ENCODE measurements at regions not wholly inside any gene's neighbourhood (a gene's known extent, or its start where the extent isn't known, plus 50 kb on each side); places are given as distances from the start of the nearest gene placed in this dataset.

GRCh38 chr3:1551741-1552140, 458.9 kb downstream of the CNTN6 start:
- DNase-seq = no peak

DNA sequence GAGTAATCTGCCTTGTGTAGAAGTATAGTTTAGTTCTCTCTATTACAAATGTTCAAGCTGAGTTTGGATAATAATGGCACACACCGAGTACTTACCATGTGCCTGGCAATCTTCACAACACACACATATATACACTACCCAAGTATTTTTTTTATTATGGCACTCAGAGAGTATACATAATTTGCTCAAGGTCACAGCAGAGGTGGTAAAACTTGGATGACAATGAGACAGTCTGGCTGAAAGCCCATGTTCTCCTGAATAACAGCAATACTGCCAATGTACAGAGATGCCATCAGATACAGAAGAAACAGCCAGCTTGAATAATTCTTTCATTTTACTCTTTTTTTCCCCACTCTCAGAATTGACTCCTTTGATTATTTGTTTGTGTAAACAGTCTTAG, 460.0 kb downstream of the CNTN6 start:
- no peak for DNase-seq

DNA sequence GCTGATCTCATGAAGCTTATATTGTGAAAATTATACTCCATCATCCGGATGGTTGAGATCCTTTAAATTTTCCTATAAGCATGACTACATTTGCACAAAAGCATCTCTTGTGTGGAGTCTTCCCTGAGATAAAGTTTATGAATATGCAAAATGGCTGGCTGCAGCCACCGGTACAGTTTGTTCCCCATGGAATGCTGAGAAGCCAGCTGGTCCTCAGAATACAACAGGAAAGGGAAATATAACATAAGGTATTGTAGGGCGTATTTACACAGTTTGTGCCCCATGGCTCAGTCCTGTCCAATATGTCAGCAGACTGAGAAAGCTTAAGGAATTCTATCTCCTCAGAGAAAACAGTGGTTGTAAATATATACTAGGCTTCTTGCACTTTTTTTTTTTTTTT, 468.6 kb downstream of the CNTN6 start:
- no peak for DNase-seq

DNA sequence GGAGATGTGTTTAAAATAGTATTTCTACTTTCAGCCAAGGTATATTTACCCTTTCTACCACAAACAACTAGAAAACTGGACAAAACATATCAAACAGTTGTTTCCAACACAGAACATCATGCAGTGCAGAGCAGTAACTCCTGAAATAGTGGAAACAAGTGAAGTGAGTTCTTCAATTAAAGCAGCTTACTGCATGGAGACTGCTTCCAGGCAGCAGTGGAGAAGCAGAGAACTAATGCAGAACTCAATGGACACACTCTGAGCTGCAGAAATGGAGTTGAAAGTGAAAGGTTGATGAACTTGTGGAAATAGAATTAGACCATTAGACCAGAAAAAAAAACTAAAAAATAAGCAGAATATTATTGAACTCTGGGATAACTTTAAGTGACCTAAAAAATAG, 478.9 kb downstream of the CNTN6 start:
- DNase-seq = no peak

- no peak for DNase-seq
Measured at GRCh38 chr3:1576047-1576446, 483.2 kb downstream of the CNTN6 start.

DNA sequence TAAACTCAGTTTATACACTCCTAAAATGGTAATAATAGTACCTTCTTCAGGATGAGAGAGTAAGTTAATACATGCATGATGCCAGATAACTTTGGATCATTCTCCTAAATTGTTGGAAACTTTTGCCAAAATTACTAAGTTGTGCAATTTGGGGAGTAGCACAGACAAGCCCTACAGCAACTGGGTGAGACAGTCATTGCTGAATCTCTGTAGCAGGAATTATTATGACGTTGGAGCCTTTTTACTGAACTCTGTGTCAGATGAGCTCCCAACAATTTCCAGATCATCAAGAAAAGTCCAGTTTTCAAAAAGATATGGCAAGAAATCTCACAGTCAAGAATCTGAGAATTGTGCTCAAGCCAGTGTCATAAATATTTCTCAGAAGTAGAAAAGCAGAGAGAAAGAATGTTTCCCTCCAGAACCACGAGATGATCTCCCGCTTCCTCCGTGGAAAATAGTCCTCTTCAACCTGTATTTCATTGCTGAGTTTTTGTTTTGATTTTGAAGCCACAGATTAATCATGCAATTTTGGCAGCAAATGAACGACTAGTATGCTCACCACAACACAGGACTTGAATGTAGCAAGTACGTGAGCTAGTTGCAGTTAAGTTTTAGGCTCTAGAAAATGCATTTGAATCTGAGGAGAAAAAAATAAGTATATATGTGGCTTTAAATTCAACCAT, 485.4 kb downstream of the CNTN6 start:
- peak in 1 of 2 donors; percentile 7 for DNase-seq

GRCh38 chr3:1583044-1583443, 490.2 kb downstream of the CNTN6 start:
- no peak for DNase-seq

DNA sequence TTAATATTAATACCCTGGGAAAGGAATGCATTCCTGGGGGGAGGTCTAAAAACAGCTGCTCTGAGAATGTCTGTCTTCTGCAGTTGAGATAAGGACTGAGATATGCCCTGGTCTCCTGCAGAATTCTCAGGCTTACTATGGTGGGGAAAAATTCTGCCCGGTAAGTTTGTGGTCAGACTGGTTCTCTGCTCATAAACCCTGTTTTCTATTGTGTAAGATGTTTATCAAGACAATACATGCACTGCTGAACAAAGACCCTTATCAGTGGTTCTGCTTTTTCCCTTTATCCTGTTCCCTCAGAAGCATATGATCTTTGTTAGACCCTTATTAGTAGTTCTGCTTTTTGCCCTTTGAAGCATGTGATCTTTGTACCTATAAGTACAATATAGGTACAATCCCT, 494.6 kb downstream of the CNTN6 start:
- no peak for DNase-seq

- no peak for DNase-seq
Measured at GRCh38 chr3:1591327-1592028, 498.7 kb downstream of the CNTN6 start.

DNA sequence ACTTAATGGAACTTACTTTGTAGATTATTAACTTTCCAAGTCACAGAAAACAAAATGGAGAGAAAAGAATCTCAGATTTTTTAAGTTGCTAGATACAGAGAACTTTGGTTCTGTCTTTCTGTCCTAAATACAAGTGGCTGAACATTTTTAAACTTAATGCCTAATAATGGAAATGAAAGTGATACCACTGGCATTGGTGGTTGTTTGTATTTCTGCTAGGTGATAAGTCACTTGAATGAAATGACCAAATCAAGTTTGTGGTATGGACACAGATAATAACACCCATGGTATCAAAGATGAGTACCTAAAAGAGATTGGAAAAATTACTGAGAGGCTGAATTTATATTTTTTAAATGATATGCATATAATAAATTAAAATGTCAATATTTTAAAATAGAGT, 502.1 kb downstream of the CNTN6 start:
- no peak for DNase-seq

- DNase-seq = no peak
Measured at GRCh38 chr3:1600206-1600605, 498.5 kb upstream of the CNTN4 start.

DNA sequence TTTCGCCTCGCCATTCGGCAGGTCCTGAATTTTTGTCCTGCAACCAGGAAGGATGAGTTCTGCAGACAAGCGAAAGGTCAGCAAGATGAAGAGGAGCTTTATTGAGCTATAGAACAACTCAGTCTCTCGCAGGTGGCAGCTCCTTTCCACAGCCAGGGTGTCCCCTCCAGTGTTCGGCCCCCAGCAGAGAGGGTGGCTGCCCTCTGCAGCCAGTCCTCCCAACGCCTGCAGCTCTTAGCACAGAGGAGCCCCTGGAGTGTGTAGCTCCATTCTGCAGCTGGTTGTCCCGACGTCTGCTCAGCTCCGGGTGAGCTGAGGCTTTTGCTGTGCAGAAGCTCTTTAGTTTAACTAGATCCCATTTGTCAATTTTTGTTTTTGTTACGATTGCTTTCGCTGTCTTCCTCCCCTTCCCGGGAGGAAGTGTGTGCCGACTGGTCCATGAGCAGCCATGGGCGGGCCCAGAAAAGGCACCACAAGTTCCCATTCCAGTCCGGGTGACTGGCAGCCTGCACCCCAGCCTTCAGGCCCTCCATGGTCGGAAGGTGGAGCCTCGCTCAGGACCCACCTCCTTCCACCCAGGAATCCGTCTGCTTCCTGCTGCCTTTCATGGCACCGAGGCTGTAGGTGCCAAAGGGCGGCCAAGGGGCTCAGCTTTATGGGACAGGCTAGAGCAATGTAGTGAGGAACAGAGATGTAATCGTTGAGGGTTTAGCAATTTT, 497.8 kb upstream of the CNTN4 start:
- no peak for DNase-seq

- DNase-seq = no peak
Measured at GRCh38 chr3:1609416-1609815, 489.2 kb upstream of the CNTN4 start.

GRCh38 chr3:1611824-1612223, 486.8 kb upstream of the CNTN4 start:
- DNase-seq = no peak

- no peak for DNase-seq
Measured at GRCh38 chr3:1613962-1614361, 484.7 kb upstream of the CNTN4 start.

DNA sequence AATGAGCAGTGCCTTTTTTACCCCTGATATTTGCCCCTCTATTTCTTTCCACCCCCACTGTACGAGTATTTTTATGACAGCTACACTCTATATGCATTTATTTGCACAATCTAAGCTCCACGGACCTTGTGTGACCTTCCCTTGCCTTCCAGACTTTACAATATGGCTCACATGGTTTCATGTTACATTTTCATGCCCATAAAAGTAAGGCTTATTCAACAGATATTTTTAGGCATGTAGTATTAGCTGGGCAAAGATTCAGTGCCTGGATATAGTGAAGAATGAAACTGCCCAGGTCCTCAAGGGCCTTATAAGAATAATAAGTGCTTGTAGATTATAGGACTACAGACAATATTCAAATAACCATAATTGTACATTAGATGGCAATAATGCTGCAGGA, 481.9 kb upstream of the CNTN4 start:
- DNase-seq = no peak

- DNase-seq = no peak
Measured at GRCh38 chr3:1623896-1624295, 474.8 kb upstream of the CNTN4 start.

DNA sequence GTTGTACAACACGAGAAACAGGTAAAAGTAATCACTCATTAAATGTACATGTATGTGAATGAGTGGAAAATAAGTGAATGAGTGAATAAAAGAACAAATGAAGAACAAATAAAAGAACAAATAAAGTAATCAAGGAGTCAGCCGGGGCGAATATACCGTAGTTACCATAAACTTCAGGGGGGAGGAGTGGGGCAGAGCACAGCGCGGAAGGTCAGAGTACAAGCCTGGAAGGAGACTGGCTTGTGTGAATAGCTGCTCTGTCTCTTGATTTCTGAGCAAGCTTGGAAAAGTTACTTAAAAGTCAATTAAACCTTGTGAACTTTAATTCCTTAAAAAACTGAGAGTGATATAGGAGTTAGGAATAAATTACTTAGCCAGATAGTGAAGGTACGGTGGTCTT, 466.5 kb upstream of the CNTN4 start:
- no peak for DNase-seq

- no peak for DNase-seq
Measured at GRCh38 chr3:1661839-1662238, 436.8 kb upstream of the CNTN4 start.

- no peak for DNase-seq
Measured at GRCh38 chr3:1664266-1664665, 434.4 kb upstream of the CNTN4 start.

GRCh38 chr3:1666865-1667264, 431.8 kb upstream of the CNTN4 start:
- DNase-seq = no peak

GRCh38 chr3:1677576-1678156, 421.0 kb upstream of the CNTN4 start:
- DNase-seq = no peak

DNA sequence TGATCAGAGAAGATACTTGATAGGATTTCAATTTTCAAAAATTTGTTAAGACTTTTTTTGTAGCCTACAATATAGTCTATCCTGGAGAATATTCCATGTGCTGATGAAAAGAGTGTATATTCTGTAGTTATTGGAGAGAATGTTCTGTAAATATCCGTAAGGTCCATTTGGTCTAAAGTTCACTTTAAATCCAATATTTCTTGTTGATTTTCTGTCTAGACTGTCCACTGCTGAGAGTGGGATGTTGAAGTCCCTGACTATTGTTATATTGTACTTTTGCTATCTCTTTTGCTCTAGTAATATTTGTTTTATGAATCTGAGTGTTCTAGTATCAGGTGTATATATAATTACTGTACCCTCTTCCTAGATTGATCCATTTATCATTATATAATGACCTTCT, 406.2 kb upstream of the CNTN4 start:
- DNase-seq = no peak

All from right lung (tissue), 2 donors.